SU-DHL-6 (cell line): ENCODE measurements at regions not wholly inside any gene's neighbourhood (a gene's known extent, or its start where the extent isn't known, plus 50 kb on each side); places are given as distances from the start of the nearest gene placed in this dataset.

ENCODE experiments used
- EZH2phosphoT487 ChIP-seq: fragments of 200-600 bp; sonication (generic), shearing (Covaris generic); conservative IDR thresholded peaks from 2 replicates; pipeline ENCODE4 v1.6.1; 2018; ENCODE audit warnings: mild to moderate bottlenecking, antibody characterized with exemption, low read length, moderate library complexity, mixed read lengths
- TF ChIP-seq, protein P1 (sequence below): fragments of 200-600 bp; sonication (generic); IDR thresholded peaks from one replicate; pipeline ENCODE4 v1.5.1; 2017; ENCODE audit warnings: antibody characterized with exemption, mild to moderate bottlenecking, low read length, moderate library complexity; ENCODE audit not compliant: insufficient read depth, poor library complexity, severe bottlenecking

- TF ChIP-seq, protein P1, sequence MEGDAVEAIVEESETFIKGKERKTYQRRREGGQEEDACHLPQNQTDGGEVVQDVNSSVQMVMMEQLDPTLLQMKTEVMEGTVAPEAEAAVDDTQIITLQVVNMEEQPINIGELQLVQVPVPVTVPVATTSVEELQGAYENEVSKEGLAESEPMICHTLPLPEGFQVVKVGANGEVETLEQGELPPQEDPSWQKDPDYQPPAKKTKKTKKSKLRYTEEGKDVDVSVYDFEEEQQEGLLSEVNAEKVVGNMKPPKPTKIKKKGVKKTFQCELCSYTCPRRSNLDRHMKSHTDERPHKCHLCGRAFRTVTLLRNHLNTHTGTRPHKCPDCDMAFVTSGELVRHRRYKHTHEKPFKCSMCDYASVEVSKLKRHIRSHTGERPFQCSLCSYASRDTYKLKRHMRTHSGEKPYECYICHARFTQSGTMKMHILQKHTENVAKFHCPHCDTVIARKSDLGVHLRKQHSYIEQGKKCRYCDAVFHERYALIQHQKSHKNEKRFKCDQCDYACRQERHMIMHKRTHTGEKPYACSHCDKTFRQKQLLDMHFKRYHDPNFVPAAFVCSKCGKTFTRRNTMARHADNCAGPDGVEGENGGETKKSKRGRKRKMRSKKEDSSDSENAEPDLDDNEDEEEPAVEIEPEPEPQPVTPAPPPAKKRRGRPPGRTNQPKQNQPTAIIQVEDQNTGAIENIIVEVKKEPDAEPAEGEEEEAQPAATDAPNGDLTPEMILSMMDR: no peak
- no peak for TF ChIP-seq EZH2phosphoT487
Observed at GRCh38 chr5:106163233-106163632, 1507.5 kb downstream of the EFNA5 start.
